Osteocyte (in vitro differentiated cells): ENCODE measurements at regions not wholly inside any gene's neighbourhood (a gene's known extent, or its start where the extent isn't known, plus 50 kb on each side); places are given as distances from the start of the nearest gene placed in this dataset.

ENCODE experiments used
- DNase-seq: peaks from one replicate; pipeline ENCODE4 v3.0.0; 2021; ENCODE audit warnings: mixed read lengths; ENCODE audit not compliant: unreplicated experiment; ENCODE audit errors: extremely low spot score
- H3K27ac Mint-ChIP-seq: one replicate; pipeline ENCODE4 v1.8.0; 2021; ENCODE audit warnings: mild to moderate bottlenecking, mixed read lengths; ENCODE audit not compliant: unreplicated experiment
- H3K27me3 Mint-ChIP-seq: one replicate; pipeline ENCODE4 v1.8.0; 2021; ENCODE audit warnings: mixed read lengths; ENCODE audit not compliant: unreplicated experiment
- H3K36me3 Mint-ChIP-seq: one replicate; pipeline ENCODE4 v1.8.0; 2021; ENCODE audit warnings: mixed read lengths; ENCODE audit not compliant: unreplicated experiment
- H3K4me1 Mint-ChIP-seq: one replicate; pipeline ENCODE4 v1.8.0; 2021; ENCODE audit warnings: mixed read lengths; ENCODE audit not compliant: unreplicated experiment
- H3K4me3 Mint-ChIP-seq: one replicate; pipeline ENCODE4 v1.8.0; 2021; ENCODE audit warnings: mild to moderate bottlenecking, moderate library complexity, mixed read lengths; ENCODE audit not compliant: unreplicated experiment
- H3K9me3 Mint-ChIP-seq: one replicate; pipeline ENCODE4 v1.8.0; 2021; ENCODE audit warnings: mixed read lengths; ENCODE audit not compliant: unreplicated experiment
- TF ChIP-seq, protein P1 (sequence below): fragments of 200-600 bp; sonication (generic); IDR thresholded peaks from 2 replicates; pipeline ENCODE4 v1.5.0; 2021; ENCODE audit warnings: antibody characterized with exemption, mild to moderate bottlenecking, moderate library complexity

DNA sequence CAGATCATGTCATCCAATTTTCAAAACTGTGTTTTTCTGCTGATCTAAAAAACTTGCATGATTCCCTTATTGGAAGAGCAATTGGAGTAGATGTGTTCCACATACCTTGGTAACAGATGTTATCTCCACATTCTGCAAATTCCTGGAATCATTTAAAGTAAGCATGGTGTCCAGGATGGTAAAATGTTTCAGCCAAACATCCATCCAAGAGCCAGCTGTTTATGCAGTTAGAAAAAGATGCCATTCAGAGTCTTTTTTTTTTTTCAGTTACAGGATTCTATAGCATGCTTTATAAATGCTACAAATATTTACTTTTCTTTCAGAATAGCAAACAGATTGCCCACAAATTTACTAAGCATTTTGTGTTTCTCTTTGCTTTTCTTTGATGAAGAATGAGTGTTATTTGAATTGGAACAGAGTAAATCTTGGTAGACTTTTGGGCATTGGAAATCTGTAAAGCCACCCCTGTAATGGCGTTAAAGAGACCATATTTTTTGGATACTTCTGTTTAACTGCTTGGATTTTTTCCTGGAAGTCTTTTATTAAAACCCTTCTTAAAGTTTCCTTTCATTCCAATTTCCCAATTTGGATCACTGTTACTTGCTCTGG, 149.8 kb downstream of the GNAT3 start:
- Mint-ChIP-seq H3K4me3 (no peak overlapping the region), H3K27me3 (no peaks in the 10 kb centered on the region), H3K9me3 (peaks cover 21% of the 10 kb centered on the region), H3K36me3 (no peaks in the 10 kb centered on the region), H3K4me1 (peaks cover 2% of the 10 kb centered on the region), H3K27ac (no peak overlapping the region)
- TF ChIP-seq, protein P1, sequence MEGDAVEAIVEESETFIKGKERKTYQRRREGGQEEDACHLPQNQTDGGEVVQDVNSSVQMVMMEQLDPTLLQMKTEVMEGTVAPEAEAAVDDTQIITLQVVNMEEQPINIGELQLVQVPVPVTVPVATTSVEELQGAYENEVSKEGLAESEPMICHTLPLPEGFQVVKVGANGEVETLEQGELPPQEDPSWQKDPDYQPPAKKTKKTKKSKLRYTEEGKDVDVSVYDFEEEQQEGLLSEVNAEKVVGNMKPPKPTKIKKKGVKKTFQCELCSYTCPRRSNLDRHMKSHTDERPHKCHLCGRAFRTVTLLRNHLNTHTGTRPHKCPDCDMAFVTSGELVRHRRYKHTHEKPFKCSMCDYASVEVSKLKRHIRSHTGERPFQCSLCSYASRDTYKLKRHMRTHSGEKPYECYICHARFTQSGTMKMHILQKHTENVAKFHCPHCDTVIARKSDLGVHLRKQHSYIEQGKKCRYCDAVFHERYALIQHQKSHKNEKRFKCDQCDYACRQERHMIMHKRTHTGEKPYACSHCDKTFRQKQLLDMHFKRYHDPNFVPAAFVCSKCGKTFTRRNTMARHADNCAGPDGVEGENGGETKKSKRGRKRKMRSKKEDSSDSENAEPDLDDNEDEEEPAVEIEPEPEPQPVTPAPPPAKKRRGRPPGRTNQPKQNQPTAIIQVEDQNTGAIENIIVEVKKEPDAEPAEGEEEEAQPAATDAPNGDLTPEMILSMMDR, result no peak
- DNase-seq, result no peak

DNA sequence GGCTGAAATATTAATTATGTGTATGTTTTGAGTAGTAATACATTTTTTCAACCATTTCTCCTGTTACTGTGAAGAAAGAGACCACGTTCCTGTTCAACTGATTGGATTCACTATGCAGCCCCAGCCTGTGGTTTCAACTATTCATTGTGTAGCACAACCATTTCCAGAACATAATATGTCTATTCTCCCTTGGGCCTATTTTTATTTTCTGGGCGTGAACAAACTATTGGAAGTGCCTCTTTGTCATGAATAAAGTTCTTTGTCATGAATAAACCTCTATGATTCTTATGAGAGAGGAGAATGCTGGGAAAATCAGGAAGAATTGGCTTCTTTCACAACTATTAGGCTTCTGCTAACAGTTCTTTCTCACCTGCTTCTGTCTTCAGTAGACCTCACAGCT, 152.4 kb downstream of the GNAT3 start:
- H3K27ac Mint-ChIP-seq, result no peak overlapping the region
- peaks cover 8% of the 10 kb centered on the region for H3K9me3 Mint-ChIP-seq
- no peak for DNase-seq
- no peak overlapping the region for H3K4me3 Mint-ChIP-seq
- TF ChIP-seq, protein P1, result no peak
- H3K4me1 Mint-ChIP-seq, result peaks cover 2% of the 10 kb centered on the region
- no peaks in the 10 kb centered on the region for H3K27me3 Mint-ChIP-seq
- no peaks in the 10 kb centered on the region for H3K36me3 Mint-ChIP-seq

DNA sequence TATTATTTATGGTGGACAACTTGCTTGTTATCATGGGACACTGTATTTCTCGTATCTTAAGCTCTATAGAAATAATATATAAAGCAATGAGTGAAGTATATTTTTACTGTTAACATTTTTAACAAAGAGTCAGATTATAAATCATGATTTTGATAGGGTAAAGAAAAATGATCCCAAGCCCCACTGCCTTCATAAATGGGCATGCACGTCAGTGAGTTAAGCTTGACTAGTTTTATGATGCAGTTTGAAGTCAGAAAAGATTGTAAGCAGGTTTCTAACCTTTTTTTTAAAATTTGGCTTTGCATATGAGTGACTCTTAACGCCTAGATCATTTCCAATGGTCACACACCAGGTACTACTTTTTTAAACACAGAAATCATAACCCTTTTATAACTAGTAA, 152.8 kb downstream of the GNAT3 start:
- no peaks in the 10 kb centered on the region for H3K36me3 Mint-ChIP-seq
- no peak for DNase-seq
- H3K27ac Mint-ChIP-seq, result no peak overlapping the region
- peaks cover 2% of the 10 kb centered on the region for H3K4me1 Mint-ChIP-seq
- peaks cover 4% of the 10 kb centered on the region for H3K9me3 Mint-ChIP-seq
- H3K27me3 Mint-ChIP-seq, result no peaks in the 10 kb centered on the region
- no peak overlapping the region for H3K4me3 Mint-ChIP-seq
- TF ChIP-seq, protein P1, result no peak

DNA sequence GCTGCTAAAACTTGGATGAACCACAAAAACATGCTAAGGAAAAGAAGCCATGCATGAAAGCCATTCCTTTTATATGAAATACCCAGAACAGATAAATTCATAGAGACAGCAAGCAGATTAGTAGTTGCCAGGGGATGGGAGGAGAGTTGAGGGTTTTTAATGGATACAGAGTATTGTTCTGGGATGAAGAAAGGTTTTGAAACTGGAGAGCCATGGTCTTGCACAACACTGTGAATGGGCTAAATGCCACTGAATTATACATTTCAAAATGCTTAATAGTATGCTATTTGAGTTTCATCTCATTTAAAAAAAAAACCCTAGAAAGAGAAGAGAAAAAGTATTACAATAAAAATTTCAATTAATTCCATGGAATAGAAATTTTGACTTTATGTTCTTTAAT, 154.3 kb downstream of the GNAT3 start:
- no peaks in the 10 kb centered on the region for H3K27me3 Mint-ChIP-seq
- H3K4me3 Mint-ChIP-seq, result no peak overlapping the region
- H3K9me3 Mint-ChIP-seq, result peaks cover 4% of the 10 kb centered on the region
- peaks cover 2% of the 10 kb centered on the region for H3K4me1 Mint-ChIP-seq
- DNase-seq, result no peak
- TF ChIP-seq, protein P1, result no peak
- H3K36me3 Mint-ChIP-seq, result no peaks in the 10 kb centered on the region
- H3K27ac Mint-ChIP-seq, result no peak overlapping the region

DNA sequence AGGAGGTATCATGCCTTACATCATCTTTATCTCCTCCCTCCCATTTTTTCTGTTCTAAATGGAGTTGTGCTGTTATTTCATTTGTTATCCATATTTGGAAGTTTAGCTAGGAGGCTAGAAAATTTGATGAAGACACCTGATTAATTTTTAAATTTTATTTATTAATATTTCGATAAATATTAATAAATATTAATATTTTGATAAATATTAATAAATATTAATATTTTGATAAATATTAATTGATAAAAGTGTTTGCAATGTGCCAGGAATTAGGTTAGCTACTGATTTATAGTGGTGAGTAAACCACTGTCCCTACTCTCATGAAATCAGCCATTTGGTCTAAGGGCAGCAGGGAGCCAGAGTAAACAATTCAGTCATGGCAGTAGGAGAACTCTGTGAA, 161.4 kb downstream of the GNAT3 start:
- Mint-ChIP-seq H3K9me3 (no peaks in the 10 kb centered on the region), H3K27ac (no peak overlapping the region), H3K36me3 (no peaks in the 10 kb centered on the region), H3K27me3 (no peaks in the 10 kb centered on the region), H3K4me1 (no peaks in the 10 kb centered on the region), H3K4me3 (no peak overlapping the region)
- no peak for DNase-seq
- TF ChIP-seq, protein P1, result no peak
